HCT116 (cell line): ENCODE measurements at regions not wholly inside any gene's neighbourhood (a gene's known extent, or its start where the extent isn't known, plus 50 kb on each side); places are given as distances from the start of the nearest gene placed in this dataset.
"Not testable (repeated sequence)": the region's sequence is repeated elsewhere in the genome, so short reads cannot be mapped to it uniquely, and the experiment has no call there.

ENCODE experiments used
- ATF3 ChIP-seq: IDR thresholded peaks from 2 replicates; pipeline ENCODE4 v1.6.1; 2012
- CTCF ChIP-seq, 3 experiments: fragments of 200-600 bp in 1 of 3; sonication (generic) in 1 of 3; IDR thresholded peaks in 2 of 3; conservative IDR thresholded peaks in 1 of 3; 2 replicates each; pipeline ENCODE4 v1.5.1; 2012 to 2017; ENCODE audit warnings: low read depth in 2 of 3, low read length in 2 of 3, antibody characterized with exemption in 1 of 3, borderline replicate concordance in 1 of 3, control low read depth in 1 of 3, mild to moderate bottlenecking in 1 of 3, mixed read lengths in 1 of 3, mixed run types in 1 of 3, moderate library complexity in 1 of 3; ENCODE audit not compliant: insufficient read depth in 1 of 3
- EZH2 ChIP-seq: fragments of 200-600 bp; sonication (generic); IDR thresholded peaks from 2 replicates; pipeline ENCODE4 v1.6.1; 2017; ENCODE audit warnings: antibody characterized with exemption, mixed run types
- JUND ChIP-seq: IDR thresholded peaks from 2 replicates; pipeline ENCODE4 v1.6.1; 2012
- POLR2AphosphoS5 ChIP-seq: IDR thresholded peaks from 2 replicates; pipeline ENCODE4 v1.6.1; 2011; ENCODE audit warnings: mild to moderate bottlenecking, low read depth, low read length, moderate library complexity
- RAD21 ChIP-seq: IDR thresholded peaks from 2 replicates; pipeline ENCODE4 v1.6.1; 2012; ENCODE audit warnings: low read depth, mild to moderate bottlenecking
- REST ChIP-seq: IDR thresholded peaks from 2 replicates; pipeline ENCODE4 v1.6.1; 2012; ENCODE audit warnings: low read depth

- TF ChIP-seq EZH2, JUND, REST, ATF3, POLR2AphosphoS5: not testable (repeated sequence)
- peak; percentile 30 to 45 (median 41); a peak in 5 of 6 replicates for TF ChIP-seq CTCF (IDR thresholded peaks at IDR 0.05 in 2 of 3, conservative IDR thresholded peaks at IDR 0.05 in 1 of 3; ENCODE audit: borderline replicate concordance in 1 of 3, insufficient read depth in 1 of 3, low read depth in 2 of 3, low read length in 2 of 3)
- peak; percentile 50 for TF ChIP-seq RAD21
These were observed 67.7 kb upstream of the PARP4 start for GRCh38 chr13:24580315-24580714.
